ENCODE measurements at regions not wholly inside any gene's neighbourhood (a gene's known extent, or its start where the extent isn't known, plus 50 kb on each side); places are given as distances from the start of the nearest gene placed in this dataset.

GRCh38 chr4:125010796-125011503, 298.4 kb upstream of the ANKRD50 start:
- TF ChIP-seq POLR2AphosphoS5 (IDR thresholded peaks at IDR 0.05; ENCODE audit: low read depth, low read length) = no peak

- TF ChIP-seq FOXP2 (optimal IDR thresholded peaks at IDR 0.05; ENCODE audit: borderline replicate concordance, extremely low read depth, extremely low read length, insufficient read depth) (no peak), SIN3A (IDR thresholded peaks at IDR 0.05; ENCODE audit: borderline replicate concordance, insufficient read depth, low read length) (no peak), POLR2AphosphoS5 (IDR thresholded peaks at IDR 0.05; ENCODE audit: low read depth, low read length) (no peak), TAF1 (IDR thresholded peaks at IDR 0.05; ENCODE audit: borderline replicate concordance, insufficient read depth, low read length) (no peak), REST (IDR thresholded peaks at IDR 0.05; ENCODE audit: insufficient read depth in 1 of 2, low read depth in 2 of 2, low read length in 2 of 2) (no peak)
Observed at GRCh38 chr4:125008676-125009075, 296.1 kb upstream of the ANKRD50 start.

GRCh38 chr4:125004676-125005075, 292.1 kb upstream of the ANKRD50 start:
- no peak for TF ChIP-seq REST (IDR thresholded peaks at IDR 0.05; ENCODE audit: insufficient read depth in 1 of 2, low read depth in 2 of 2, low read length in 2 of 2)
- no peak for TF ChIP-seq TAF1 (IDR thresholded peaks at IDR 0.05; ENCODE audit: borderline replicate concordance, insufficient read depth, low read length)
- no peak for TF ChIP-seq FOXP2 (optimal IDR thresholded peaks at IDR 0.05; ENCODE audit: borderline replicate concordance, extremely low read depth, extremely low read length, insufficient read depth)
- no peak for TF ChIP-seq POLR2AphosphoS5 (IDR thresholded peaks at IDR 0.05; ENCODE audit: low read depth, low read length)
- TF ChIP-seq SIN3A (IDR thresholded peaks at IDR 0.05; ENCODE audit: borderline replicate concordance, insufficient read depth, low read length) = no peak

- TF ChIP-seq FOXP2 (optimal IDR thresholded peaks at IDR 0.05; ENCODE audit: borderline replicate concordance, extremely low read depth, extremely low read length, insufficient read depth) (no peak), REST (IDR thresholded peaks at IDR 0.05; ENCODE audit: insufficient read depth in 1 of 2, low read depth in 2 of 2, low read length in 2 of 2) (no peak), POLR2AphosphoS5 (IDR thresholded peaks at IDR 0.05; ENCODE audit: low read depth, low read length) (no peak), SIN3A (IDR thresholded peaks at IDR 0.05; ENCODE audit: borderline replicate concordance, insufficient read depth, low read length) (no peak)
Observed at GRCh38 chr4:125003840-125004239, 291.3 kb upstream of the ANKRD50 start.

GRCh38 chr4:124997991-124998390, 285.5 kb upstream of the ANKRD50 start:
- TF ChIP-seq TAF1 (IDR thresholded peaks at IDR 0.05; ENCODE audit: borderline replicate concordance, insufficient read depth, low read length) (no peak), SIN3A (IDR thresholded peaks at IDR 0.05; ENCODE audit: borderline replicate concordance, insufficient read depth, low read length) (no peak), REST (IDR thresholded peaks at IDR 0.05; ENCODE audit: insufficient read depth in 1 of 2, low read depth in 2 of 2, low read length in 2 of 2) (no peak), FOXP2 (optimal IDR thresholded peaks at IDR 0.05; ENCODE audit: borderline replicate concordance, extremely low read depth, extremely low read length, insufficient read depth) (no peak), POLR2AphosphoS5 (IDR thresholded peaks at IDR 0.05; ENCODE audit: low read depth, low read length) (no peak)
